ENCODE measurements at regions not wholly inside any gene's neighbourhood (a gene's known extent, or its start where the extent isn't known, plus 50 kb on each side); places are given as distances from the start of the nearest gene placed in this dataset.
"Not testable (repeated sequence)": the region's sequence is repeated elsewhere in the genome, so short reads cannot be mapped to it uniquely, and the experiment has no call there.

DNA sequence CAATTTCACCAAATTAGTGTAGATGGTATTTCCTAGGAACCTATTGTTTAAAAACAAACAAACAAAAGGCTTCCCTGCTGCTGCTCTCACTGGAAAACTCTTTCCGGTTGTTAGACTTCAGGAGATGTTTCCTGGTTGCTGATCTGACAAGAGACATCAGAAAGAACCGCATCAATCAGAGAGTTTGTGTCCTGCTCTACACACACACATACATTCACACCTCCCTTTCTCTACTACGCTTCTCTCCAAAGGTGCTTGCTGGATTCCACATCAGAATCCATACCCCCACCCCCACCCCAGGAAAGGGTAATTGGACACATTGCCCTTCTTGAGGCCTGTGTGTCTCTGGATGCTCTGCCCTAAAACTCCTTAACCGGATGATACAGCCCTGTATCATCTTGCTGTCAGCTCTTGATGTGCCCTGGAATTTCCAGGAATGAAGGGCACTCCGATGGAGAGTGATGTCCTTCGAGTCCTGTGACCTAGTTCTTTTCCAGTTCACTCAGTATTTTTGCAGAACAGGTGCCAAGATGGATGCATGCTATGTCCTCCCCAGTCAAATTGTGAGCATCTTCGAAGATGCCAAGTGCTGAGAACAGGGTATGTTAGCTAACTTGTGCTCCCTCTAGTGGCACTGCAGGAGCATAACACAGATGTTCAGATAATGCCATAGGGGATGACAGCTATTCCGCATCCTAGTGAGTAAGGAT lies 113.7 kb upstream of the SLC35F3 start:
- peak; percentile 41 for DNase-seq

- DNase-seq = no peak
These were observed 113.1 kb upstream of the SLC35F3 start for GRCh38 chr1:233791372-233791703.

DNA sequence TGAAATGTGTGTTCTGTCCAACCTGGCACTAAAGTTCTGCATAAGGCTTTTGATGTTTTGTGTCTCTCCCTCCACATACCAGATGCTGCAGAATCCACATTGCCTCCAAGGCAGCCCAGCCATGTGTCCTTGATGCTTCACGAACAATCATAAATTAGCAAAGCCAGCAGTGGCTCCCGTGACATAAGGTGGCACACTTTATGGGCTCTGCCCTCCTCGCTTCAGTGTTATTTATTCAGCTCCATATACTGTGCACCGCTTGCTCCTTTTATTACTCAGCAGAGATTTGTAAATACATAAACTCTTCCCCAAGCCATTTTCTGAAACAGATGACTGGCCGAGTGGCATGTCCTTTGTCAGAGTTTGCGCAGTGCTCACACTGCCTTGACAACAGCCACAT lies 112.8 kb upstream of the SLC35F3 start:
- DNase-seq = no peak

DNA sequence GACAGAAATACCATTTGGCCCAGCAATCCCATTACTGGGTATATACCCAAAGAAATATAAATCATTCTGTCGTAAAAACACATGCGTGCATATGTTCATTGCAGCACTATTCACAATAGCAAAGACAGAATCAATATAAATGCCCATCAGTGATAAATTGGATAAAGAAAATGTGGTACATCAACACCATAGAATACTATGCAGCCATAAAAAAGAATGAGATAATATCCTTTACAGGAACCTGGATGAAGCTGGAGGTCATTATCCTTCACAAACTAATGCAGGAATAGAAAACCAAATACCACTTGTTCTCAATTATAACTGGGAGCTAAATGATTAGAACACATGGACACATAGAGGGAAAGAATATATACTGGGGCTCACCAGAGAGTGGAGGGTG lies 109.6 kb upstream of the SLC35F3 start:
- DNase-seq = no peak

DNA sequence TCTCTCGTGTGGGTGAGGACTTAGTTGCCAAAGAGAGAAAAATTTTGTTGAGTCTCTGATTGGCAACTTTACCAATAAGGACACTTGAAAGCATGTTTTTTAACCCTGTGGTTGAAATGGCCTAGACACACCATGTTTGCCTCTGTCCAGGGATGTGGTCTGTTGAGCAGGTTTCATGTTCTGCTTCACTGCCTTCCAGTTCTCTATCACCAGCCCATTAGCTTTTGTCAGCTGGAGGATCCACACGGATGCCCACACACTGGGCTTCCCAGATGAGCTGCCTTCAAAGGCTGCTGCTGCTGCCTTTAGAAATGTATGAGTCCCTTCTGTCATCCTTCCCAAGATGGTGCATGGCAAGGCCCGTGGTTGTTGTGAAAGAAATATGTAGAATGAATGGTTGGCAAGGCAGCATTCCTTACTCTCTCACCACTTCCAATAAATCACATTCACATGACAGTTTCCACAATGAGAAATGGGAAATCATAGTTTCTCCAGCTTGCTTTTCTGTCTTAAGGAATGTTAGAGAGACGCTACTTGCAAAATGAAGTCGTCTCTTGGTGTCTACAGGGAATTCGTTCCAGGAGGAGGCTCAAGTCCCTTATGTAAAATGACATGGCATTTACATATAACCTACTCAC lies 108.2 kb upstream of the SLC35F3 start:
- no peak for DNase-seq

- DNase-seq = no peak
These were observed 101.9 kb upstream of the SLC35F3 start for GRCh38 chr1:233802611-233803010.

GRCh38 chr1:233805786-233806185 lies 98.7 kb upstream of the SLC35F3 start:
- no peak for DNase-seq

GRCh38 chr1:233815357-233815756 lies 89.1 kb upstream of the SLC35F3 start:
- no peak for DNase-seq

DNA sequence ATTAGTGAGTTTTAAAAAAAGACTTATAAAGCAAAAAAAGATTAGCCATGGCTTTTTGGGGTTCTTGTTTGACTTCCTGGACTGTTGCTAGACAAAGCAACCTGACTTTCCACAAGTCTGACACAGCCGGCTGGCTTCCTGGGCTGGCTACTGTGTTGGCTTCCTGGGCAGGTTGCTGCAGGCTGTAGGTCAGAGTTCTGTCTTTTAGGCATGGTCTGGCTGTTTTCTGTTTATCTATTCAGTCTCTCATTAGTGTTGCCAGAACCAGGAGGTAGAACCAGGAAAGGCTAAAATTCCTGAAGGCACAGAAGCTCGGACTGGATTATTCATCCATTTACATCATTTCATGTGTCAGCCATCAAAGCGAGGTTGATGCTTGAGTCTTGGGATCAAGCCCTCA lies 88.6 kb upstream of the SLC35F3 start:
- no peak for DNase-seq

- no peak for DNase-seq
These were observed 88.1 kb upstream of the SLC35F3 start for GRCh38 chr1:233816348-233816747.

GRCh38 chr1:233819042-233819441 lies 85.4 kb upstream of the SLC35F3 start:
- no peak for DNase-seq

DNA sequence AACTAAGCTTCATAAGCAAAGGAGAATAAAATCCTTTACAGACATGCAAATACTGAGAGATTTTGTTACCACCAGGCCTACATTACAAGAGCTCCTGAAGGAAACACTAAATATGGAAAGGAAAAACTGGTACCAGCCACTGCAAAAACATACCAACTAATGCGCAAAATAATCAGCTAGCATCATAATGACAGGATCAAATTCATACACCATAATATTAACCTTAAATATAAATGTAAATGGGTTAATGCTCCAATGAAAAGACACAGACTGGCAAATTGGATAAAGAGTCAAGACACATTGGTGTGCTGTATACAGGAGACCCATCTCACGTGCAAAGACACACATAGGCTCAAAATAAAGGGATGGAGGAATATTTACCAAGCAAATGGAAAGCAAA lies 80.3 kb upstream of the SLC35F3 start:
- not testable (repeated sequence) for DNase-seq

- not testable (repeated sequence) for DNase-seq
These were observed 76.5 kb upstream of the SLC35F3 start for GRCh38 chr1:233827937-233828336.

- DNase-seq = no peak
These were observed 76.0 kb upstream of the SLC35F3 start for GRCh38 chr1:233828480-233828879.

- no peak for DNase-seq
These were observed 69.9 kb upstream of the SLC35F3 start for GRCh38 chr1:233834609-233835008.

DNA sequence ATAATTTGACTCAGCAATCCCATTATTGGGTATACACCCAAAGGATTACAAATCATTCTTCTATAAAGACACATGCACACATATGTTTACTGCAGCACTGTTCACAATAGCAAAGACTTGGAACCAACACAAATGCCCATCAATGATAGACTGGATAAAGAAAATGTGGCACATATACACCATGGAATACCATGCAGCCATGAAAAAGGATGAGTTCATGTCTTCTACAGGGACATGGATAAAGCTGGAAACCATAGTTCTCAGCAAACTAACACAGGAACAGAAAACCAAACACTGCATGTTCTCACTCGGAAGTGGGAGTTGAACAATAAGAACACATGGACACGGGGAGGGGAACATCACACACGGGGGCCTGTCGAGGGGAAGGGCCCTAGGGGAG lies 66.3 kb upstream of the SLC35F3 start:
- DNase-seq = not testable (repeated sequence)

DNA sequence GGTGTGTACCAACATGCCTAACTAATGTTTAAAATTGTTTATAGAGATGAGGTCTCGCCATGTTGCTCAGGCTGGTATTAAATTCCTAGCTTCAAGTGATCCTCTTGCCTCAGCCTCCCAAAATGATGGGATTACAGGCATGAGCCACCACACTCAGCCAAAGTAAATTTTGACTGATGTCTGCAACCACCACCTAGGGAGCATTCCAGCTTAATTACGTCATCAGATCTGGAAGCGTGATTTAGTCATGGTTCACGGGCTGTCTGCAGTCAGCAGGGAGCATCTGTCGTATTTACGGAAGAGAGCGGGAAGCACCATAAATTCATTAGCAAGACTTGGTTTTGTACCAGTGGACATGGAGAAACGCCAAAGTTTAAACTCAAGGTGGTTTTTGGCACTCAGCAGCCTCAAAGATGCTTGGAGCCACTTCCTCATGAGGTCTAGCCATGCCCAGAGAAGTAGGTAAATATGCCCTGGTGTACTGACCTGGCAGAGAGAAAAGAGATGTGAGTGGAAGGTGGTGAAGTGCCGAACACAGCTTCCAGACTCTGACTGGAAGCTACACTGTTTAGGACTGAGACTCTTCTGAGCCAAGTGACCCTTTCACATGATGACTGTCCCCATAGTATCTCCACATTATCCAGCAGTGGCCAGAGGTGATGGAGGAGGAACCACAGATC lies 60.8 kb upstream of the SLC35F3 start:
- no peak for DNase-seq

DNA sequence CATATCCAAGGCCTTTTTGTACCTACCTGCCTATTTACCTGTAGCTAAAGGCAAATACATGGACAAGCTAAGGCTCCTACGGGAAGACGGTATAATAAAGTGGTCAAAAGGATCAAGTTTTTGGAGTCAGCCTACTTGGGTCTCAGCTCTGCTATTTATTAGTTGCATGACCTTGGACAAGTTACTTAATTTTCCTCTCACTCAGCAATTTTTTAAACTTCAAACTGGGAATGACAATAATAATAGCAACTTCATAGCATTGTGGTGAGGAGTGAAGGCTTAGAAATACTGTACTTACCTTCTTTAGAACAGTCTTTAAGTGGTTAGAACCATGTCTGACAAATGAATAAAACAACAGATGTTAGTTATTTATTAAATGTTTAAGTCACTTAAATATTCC lies 60.2 kb upstream of the SLC35F3 start:
- no peak for DNase-seq

DNA sequence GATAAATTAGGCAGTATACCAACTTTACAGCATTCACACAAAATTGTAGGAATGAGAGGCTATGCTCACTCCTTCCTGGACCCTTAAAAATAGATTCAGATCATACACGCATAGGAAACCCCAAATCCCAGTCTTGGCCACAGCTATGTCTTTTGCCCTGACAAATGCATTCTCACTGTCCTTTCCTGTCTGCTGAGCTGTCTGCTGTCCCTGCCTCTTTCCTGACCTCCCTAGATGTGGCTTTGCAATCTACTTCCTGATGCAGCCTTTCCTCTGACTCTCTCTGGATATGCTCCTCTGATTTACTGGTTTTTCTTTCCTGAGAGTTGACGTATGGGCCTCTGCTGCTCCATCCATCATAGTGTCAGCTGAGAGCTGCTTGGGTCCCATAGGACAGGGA lies 59.8 kb upstream of the SLC35F3 start:
- DNase-seq = no peak
